HEK293T (cell line): ENCODE measurements at regions not wholly inside any gene's neighbourhood (a gene's known extent, or its start where the extent isn't known, plus 50 kb on each side); places are given as distances from the start of the nearest gene placed in this dataset.
A peak's percentile ranks its signal among the peaks of the same experiment; 100 is the strongest.

Experiments used
- CTCF ChIA-PET: fragments of 350-600 bp; formaldehyde crosslinking; extraction: SDS; loops from one replicate; lab custom pipeline; 2021; ENCODE audit warnings: antibody characterized with exemption, inconsistent platforms; lab: Yijun Ruan, JAX
- POLR2A ChIA-PET: fragments of 350-600 bp; formaldehyde crosslinking; extraction: SDS; loops from one replicate; lab custom pipeline; 2020; ENCODE audit warnings: antibody characterized with exemption, inconsistent platforms; lab: Yijun Ruan, JAX
- DNase-seq: peaks from one replicate; pipeline ENCODE4 v3.0.0; 2012; ENCODE audit warnings: mixed read lengths; ENCODE audit errors: extremely low spot score
- ARNT ChIP-seq: fragments of 450-650 bp; IDR thresholded peaks from 2 replicates; pipeline ENCODE4 v1.6.1; 2017; ENCODE audit warnings: mild to moderate bottlenecking
- BHLHE40 ChIP-seq: fragments of 450-650 bp; IDR thresholded peaks from 2 replicates; pipeline ENCODE4 v1.6.1; 2016; ENCODE audit warnings: mild to moderate bottlenecking, moderate library complexity, borderline replicate concordance
- CTBP1 ChIP-seq: fragments of 450-650 bp; IDR thresholded peaks from 2 replicates; pipeline ENCODE4 v1.6.1; 2016; ENCODE audit warnings: borderline replicate concordance
- ELF4 ChIP-seq: fragments of 450-650 bp; IDR thresholded peaks from 2 replicates; pipeline ENCODE4 v1.6.1; 2017; ENCODE audit warnings: antibody characterized with exemption
- FOXA1 ChIP-seq: fragments of 450-650 bp; IDR thresholded peaks from 2 replicates; pipeline ENCODE4 v1.6.1; 2016; ENCODE audit warnings: mild to moderate bottlenecking
- FOXK2 ChIP-seq: fragments of 450-650 bp; IDR thresholded peaks from 2 replicates; pipeline ENCODE4 v1.6.1; 2016; ENCODE audit warnings: mild to moderate bottlenecking
- FOXM1 ChIP-seq: fragments of 450-650 bp; IDR thresholded peaks from 2 replicates; pipeline ENCODE4 v1.6.1; 2017; ENCODE audit warnings: mild to moderate bottlenecking, borderline replicate concordance
- HDGF ChIP-seq: fragments of 450-650 bp; IDR thresholded peaks from 2 replicates; pipeline ENCODE4 v1.6.1; 2017; ENCODE audit warnings: antibody characterized with exemption, borderline replicate concordance
- L3MBTL2 ChIP-seq: fragments of 450-650 bp; conservative IDR thresholded peaks from 2 replicates; pipeline ENCODE4 v1.6.1; 2016; ENCODE audit warnings: mild to moderate bottlenecking
- LEF1 ChIP-seq: fragments of 450-650 bp; IDR thresholded peaks from 2 replicates; pipeline ENCODE4 v1.6.1; 2017; ENCODE audit warnings: mild to moderate bottlenecking, borderline replicate concordance
- NFRKB ChIP-seq: fragments of 450-650 bp; IDR thresholded peaks from 2 replicates; pipeline ENCODE4 v1.6.1; 2016; ENCODE audit warnings: mild to moderate bottlenecking, moderate library complexity
- PKNOX1 ChIP-seq: fragments of 450-650 bp; IDR thresholded peaks from 2 replicates; pipeline ENCODE4 v1.6.1; 2016
- SP1 ChIP-seq: fragments of 450-650 bp; IDR thresholded peaks from 2 replicates; pipeline ENCODE4 v1.6.1; 2017
- SUZ12 ChIP-seq: fragments of 450-650 bp; IDR thresholded peaks from 2 replicates; pipeline ENCODE4 v1.6.1; 2016; ENCODE audit warnings: mild to moderate bottlenecking
- TARDBP ChIP-seq: fragments of 450-650 bp; IDR thresholded peaks from 2 replicates; pipeline ENCODE4 v1.6.1; 2016
- ZNF384 ChIP-seq: fragments of 450-650 bp; IDR thresholded peaks from 2 replicates; pipeline ENCODE4 v1.6.1; 2016

GRCh38 chr7:25398418-25398817, 170.1 kb upstream of the NPVF start:
- no peak for DNase-seq
- ChIA-PET POLR2A (no interaction called here), CTCF (interaction anchor here (0.5 kb wide), 1 partner anchor 586 kb away, joined by 4 read pairs; no protein-coding TSS in a partner anchor)
- no peak for TF ChIP-seq SUZ12
- no peak for TF ChIP-seq L3MBTL2
- no peak for TF ChIP-seq FOXA1
- no peak for TF ChIP-seq ZNF384
- TF ChIP-seq CTBP1 = no peak
- no peak for TF ChIP-seq TARDBP
- no peak for TF ChIP-seq NFRKB
- TF ChIP-seq PKNOX1 = no peak
- no peak for TF ChIP-seq ELF4
- TF ChIP-seq SP1 = no peak

GRCh38 chr7:25399000-25399750, 170.9 kb upstream of the NPVF start:
- ChIA-PET CTCF (interaction anchor here (0.5 kb wide), 1 partner anchor 587 kb away, joined by 4 read pairs; no protein-coding TSS in a partner anchor), POLR2A (no interaction called here)
- TF ChIP-seq ZNF384 (no peak), SP1 (no peak), PKNOX1 (no peak), ARNT (no peak), TARDBP (no peak), SUZ12 (no peak), ELF4 (no peak), FOXA1 (no peak), CTBP1 (no peak)
- no peak for DNase-seq

- CTCF ChIA-PET = interaction anchor here (0.5 to 1.1 kb wide), 2 partner anchors 169 to 699 kb away, joined by 3 read pairs; no protein-coding TSS in a partner anchor
- TF ChIP-seq ARNT (no peak), HDGF (no peak), CTBP1 (no peak), TARDBP (no peak), NFRKB (no peak), SUZ12 (no peak), PKNOX1 (no peak), FOXK2 (no peak), ELF4 (no peak)
- POLR2A ChIA-PET = no interaction called here
- no peak for DNase-seq
Measured at GRCh38 chr7:25402532-25402931, 174.2 kb upstream of the NPVF start.

GRCh38 chr7:25405736-25406135, 177.4 kb upstream of the NPVF start:
- TF ChIP-seq ARNT (no peak), PKNOX1 (peak; percentile 75), CTBP1 (0 out of 2 replicates have a peak, but pooled peaks have one; percentile 13), SUZ12 (no peak), L3MBTL2 (peak; percentile 50; the same call in 1 of the 2 replicates), FOXA1 (no peak)
- CTCF ChIA-PET = interaction anchor here (0.7 to 1.0 kb wide), 2 partner anchors 120 to 160 kb away, joined by 4 read pairs; no protein-coding TSS in a partner anchor
- DNase-seq = peak; percentile 19
- POLR2A ChIA-PET = no interaction called here

- DNase-seq = no peak
- ChIA-PET CTCF (interaction anchor here (1.2 kb wide), 1 partner anchor 68 kb away, joined by 3 read pairs; no protein-coding TSS in a partner anchor), POLR2A (no interaction called here)
- TF ChIP-seq CTBP1 (no peak), TARDBP (no peak), SUZ12 (no peak), SP1 (no peak), L3MBTL2 (no peak), ELF4 (no peak), LEF1 (no peak), ARNT (no peak), NFRKB (no peak), ZNF384 (no peak), FOXA1 (no peak), FOXK2 (no peak), HDGF (no peak), PKNOX1 (no peak), FOXM1 (no peak), BHLHE40 (no peak)
Measured at GRCh38 chr7:25407053-25407452, 178.8 kb upstream of the NPVF start.
